Mucosa of descending colon (tissue), 3 donors: ENCODE measurements at regions not wholly inside any gene's neighbourhood (a gene's known extent, or its start where the extent isn't known, plus 50 kb on each side); places are given as distances from the start of the nearest gene placed in this dataset.
"Not testable (repeated sequence)": the region's sequence is repeated elsewhere in the genome, so short reads cannot be mapped to it uniquely, and the experiment has no call there.

Experiments
- ATAC-seq: fragments of 200-7000 bp; cut with Tn5 transposase; one replicate; pipeline ENCODE4 v1.9.1; 2020; ENCODE audit warnings: mild to moderate bottlenecking, moderate library complexity
- DNase-seq, 3 donors: peaks; one replicate each; pipeline ENCODE4 v3.0.0-alpha.2; 2020
- H3K36me3 ChIP-seq: fragments of 200-600 bp; one replicate; pipeline ENCODE4 v1.8.0; 2021; ENCODE audit warnings: low read depth, mild to moderate bottlenecking
- H3K4me1 ChIP-seq: fragments of 200-600 bp; one replicate; pipeline ENCODE4 v1.8.0; 2021; ENCODE audit warnings: low read depth, mild to moderate bottlenecking
- H3K4me3 ChIP-seq: fragments of 200-600 bp; one replicate; pipeline ENCODE4 v1.8.0; 2021; ENCODE audit warnings: mild to moderate bottlenecking
- H3K9me3 ChIP-seq: fragments of 200-600 bp; one replicate; pipeline ENCODE4 v1.8.0; 2021; ENCODE audit warnings: mild to moderate bottlenecking
- CTCF ChIP-seq: fragments of 200-600 bp; IDR thresholded peaks from one replicate; pipeline ENCODE4 v1.8.0; 2022; ENCODE audit warnings: antibody characterized with exemption, mild to moderate bottlenecking
- intact Hi-C, 2 donors: fragments of 100-400 bp; cut with DNase I in 1 of 2; cut with micrococcal nuclease in 1 of 2; formaldehyde crosslinking; loops; one replicate each; pipeline versions ENCODE4 v1.11.0 to v1.11.1; 2022; cut with DNase I, micrococcal nuclease
- donor health status: DM: no; HTN: no; CAD: no; lungs with moderate emphysema.
- donor health status: DM: no; HTN: no; CAD: no.
- donor health status: DM: no; HTN: yes; CAD: no.

DNA sequence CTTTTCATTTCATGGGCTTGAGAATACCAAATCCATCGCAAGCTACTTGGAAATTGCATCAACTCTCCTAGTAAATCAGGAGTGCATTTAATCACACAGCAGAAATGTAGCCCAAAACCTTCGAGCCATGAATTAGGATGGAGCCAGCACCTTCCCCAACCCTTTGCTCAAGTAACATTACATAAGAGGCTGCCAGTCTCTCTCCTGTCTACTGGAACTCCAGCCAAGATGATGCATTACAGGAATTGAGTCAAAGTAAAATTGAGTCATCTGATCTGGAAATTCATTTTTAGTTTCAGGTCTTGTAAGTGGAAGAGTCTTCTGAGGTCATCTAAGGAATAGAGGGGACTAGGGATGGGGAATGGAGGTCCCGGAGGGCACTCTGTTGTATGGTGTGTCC lies 69.7 kb upstream of the FHIP2A start:
- no peaks in the 10 kb centered on the region for H3K9me3 ChIP-seq
- TF ChIP-seq CTCF, result no peak
- H3K36me3 ChIP-seq, result no peaks in the 10 kb centered on the region
- DNase-seq, result no peak
- no peak overlapping the region for H3K4me3 ChIP-seq
- no peaks in the 10 kb centered on the region for H3K4me1 ChIP-seq
- intact Hi-C loops, result no loop called here
- no peak for ATAC-seq

- ATAC-seq, H3K9me3 ChIP-seq, H3K36me3 ChIP-seq, H3K4me3 ChIP-seq, H3K4me1 ChIP-seq, intact Hi-C loops, DNase-seq: not testable (repeated sequence)
Measured at GRCh38 chr10:114752570-114752969, 69.0 kb upstream of the FHIP2A start.

DNA sequence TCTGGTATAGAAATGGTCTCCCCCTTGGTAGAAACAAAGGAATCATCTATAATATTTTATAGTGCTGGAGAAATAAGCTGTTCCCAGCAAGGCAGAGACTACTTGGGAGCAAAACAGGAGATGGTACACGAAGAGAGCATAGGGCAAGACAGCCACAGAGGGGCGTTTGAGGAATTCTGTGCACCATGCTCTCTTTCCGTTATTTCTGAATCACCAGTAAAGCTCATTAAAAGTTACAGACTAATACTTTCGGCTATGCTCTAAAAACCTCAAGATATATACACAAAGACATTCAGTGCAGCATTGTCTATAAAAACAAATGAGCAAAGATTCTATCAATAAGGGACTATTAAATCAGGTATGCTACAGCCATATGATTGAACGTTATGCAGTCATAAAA lies 68.5 kb upstream of the FHIP2A start:
- Histone ChIP-seq H3K36me3 (no peaks in the 10 kb centered on the region), H3K4me1 (no peaks in the 10 kb centered on the region), H3K9me3 (no peaks in the 10 kb centered on the region), H3K4me3 (no peak overlapping the region)
- no peak for TF ChIP-seq CTCF
- DNase-seq, result no peak
- intact Hi-C loops, result no loop called here
- no peak for ATAC-seq

GRCh38 chr10:114754445-114755320 lies 66.9 kb upstream of the FHIP2A start:
- ATAC-seq (no peak), DNase-seq (no peak)
- no peaks in the 10 kb centered on the region for H3K36me3 ChIP-seq
- TF ChIP-seq CTCF, result no peak
- no peaks in the 10 kb centered on the region for H3K9me3 ChIP-seq
- H3K4me1 ChIP-seq, result no peaks in the 10 kb centered on the region
- intact Hi-C loops, result no loop called here
- no peak overlapping the region for H3K4me3 ChIP-seq

DNA sequence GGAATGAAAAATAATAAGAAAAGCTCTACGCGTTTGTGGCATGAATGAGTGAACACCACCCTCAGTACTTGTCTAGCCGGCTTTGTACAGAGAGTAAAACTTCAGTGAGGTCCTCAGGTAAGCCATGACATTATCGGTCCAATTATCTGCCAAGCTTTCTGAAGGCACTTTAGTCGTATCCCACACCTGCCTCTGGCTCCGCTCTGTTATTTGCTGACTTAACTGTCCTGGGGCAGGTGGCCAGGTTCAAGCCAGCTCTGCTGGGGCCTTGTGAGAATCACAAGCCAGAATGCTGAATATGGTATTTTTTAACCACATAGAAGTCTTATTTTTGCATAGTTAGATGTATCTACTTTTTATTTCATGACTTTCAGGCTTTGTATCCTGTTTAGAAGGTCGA lies 66.0 kb upstream of the FHIP2A start:
- DNase-seq (no peak), ATAC-seq (no peak)
- H3K9me3 ChIP-seq, result no peaks in the 10 kb centered on the region
- no peaks in the 10 kb centered on the region for H3K36me3 ChIP-seq
- no peaks in the 10 kb centered on the region for H3K4me1 ChIP-seq
- intact Hi-C loops, result no loop called here
- no peak for TF ChIP-seq CTCF
- H3K4me3 ChIP-seq, result no peak overlapping the region

- no peaks in the 10 kb centered on the region for H3K4me1 ChIP-seq
Measured at GRCh38 chr10:114758331-114758730, 63.2 kb upstream of the FHIP2A start.

More at GRCh38 chr10:114758331-114758730, 63.2 kb upstream of the FHIP2A start:
- no peak for DNase-seq
- intact Hi-C loops, result no loop called here
- Histone ChIP-seq H3K4me3 (no peak overlapping the region), H3K9me3 (no peaks in the 10 kb centered on the region), H3K36me3 (no peaks in the 10 kb centered on the region)
- no peak for TF ChIP-seq CTCF
- no peak for ATAC-seq
